ENCODE measurements at regions not wholly inside any gene's neighbourhood (a gene's known extent, or its start where the extent isn't known, plus 50 kb on each side); places are given as distances from the start of the nearest gene placed in this dataset.
"Not testable (repeated sequence)": the region's sequence is repeated elsewhere in the genome, so short reads cannot be mapped to it uniquely, and the experiment has no call there.

GRCh38 chr15:34650177-34650576, 66.7 kb upstream of the GOLGA8B start:
- no peak for DNase-seq

DNA sequence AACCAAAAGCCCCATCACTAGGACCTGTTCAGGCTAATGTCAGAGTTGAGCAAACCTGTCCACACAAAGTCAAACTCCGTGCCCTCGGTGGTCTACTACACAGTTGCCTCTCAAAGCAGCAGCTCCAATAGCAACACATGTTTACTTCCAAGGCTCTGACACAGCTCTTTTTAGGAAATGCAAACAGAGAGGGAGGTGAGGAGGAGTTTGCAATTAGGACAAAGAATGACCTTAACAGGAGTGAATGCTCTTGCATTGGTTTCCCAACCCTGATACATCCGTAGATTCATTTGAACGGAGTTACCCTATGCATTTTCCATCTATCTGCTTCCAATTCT, 64.8 kb upstream of the GOLGA8B start:
- DNase-seq: no peak

GRCh38 chr15:34647569-34648293, 64.3 kb upstream of the GOLGA8B start:
- DNase-seq: peak; percentile 72

DNA sequence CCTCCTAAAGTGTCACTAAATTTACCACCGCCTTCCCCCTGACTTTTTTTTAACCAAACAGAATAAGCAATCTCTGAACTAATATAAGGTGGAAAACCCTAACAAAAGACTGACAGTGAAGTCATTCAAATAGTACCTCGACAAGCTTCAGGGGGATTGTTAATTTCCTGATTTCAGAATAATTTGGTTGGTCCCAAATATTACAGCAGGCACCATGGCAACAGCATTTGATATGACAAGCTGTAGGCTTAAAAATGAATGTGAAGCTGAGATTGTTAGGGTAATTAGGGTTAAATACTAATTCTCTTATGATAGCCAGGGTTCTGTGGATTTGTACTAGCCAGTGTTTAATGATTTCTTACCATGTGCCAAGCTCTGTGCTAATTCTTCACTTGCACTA, 63.5 kb upstream of the GOLGA8B start:
- no peak for DNase-seq

DNA sequence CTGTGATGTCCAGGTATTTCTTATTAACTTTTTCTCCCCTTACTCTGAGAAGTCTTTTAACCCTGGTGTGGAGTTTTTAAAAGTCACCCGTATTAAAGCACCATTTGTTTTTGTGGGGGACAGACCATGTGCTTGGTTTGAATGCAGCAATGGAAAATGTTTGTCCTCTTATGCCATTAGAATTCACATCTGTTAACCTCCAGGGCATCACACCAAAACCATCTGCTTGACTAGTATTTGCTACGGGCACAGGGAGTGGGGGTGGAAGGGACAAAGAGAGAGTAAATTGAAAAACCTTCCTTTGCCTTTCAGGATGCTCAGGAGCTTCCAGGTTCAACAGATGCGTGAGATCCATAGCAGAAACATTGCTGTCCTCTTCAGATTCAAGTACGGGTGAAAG, 61.4 kb upstream of the GOLGA8B start:
- DNase-seq: no peak

DNA sequence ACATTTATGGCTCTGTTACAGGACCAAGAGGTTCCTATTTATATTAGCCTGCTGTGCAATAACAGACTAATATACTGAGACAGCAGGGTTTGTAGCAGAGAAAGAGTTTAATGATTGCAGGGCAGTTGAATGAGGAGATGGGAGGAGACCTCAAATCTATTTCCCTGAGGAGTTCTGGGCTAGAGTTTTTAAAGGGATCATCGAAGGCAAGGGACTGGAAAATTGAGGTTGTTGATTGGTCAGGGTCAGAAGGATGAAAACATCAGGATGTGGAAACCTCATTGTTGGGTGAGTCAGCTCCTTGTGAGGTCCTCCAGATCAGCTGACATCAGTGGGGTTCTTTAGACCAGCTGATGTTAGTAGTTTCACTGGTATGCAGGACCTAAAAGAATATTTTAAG, 60.6 kb upstream of the GOLGA8B start:
- no peak for DNase-seq

DNA sequence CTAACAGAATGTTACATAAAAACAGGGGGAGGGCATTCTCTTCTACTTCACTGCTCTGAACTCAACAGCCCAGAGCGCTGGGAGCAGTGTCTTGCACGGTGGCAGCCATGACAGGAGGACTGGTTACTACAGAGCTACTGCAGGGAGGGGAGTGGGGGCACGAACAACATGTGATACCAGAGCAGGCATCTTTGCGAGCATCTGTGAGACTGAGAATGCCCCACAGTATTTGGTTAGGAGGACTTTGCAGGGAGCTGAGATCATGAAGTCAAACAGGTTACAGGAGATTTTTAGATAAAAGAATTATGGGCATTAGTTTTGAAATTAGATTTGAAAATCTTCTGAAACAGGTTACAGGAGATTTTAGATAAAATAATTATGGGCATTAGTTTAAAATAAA, 58.8 kb upstream of the GOLGA8B start:
- DNase-seq: no peak

- no peak for DNase-seq
Measured at GRCh38 chr15:34640661-34641060, 57.2 kb upstream of the GOLGA8B start.

- DNase-seq: no peak
Measured at GRCh38 chr15:34637305-34637704, 53.9 kb upstream of the GOLGA8B start.

GRCh38 chr15:34633602-34634001, 50.2 kb upstream of the GOLGA8B start:
- DNase-seq: not testable (repeated sequence)

All from hematopoietic multipotent progenitor cell treated with erythropoietin and hydrocortisone succinate and interleukin-3 and kit ligand, for 6 days (in vitro differentiated cells).